Neural cell (in vitro differentiated cells): ENCODE measurements at regions not wholly inside any gene's neighbourhood (a gene's known extent, or its start where the extent isn't known, plus 50 kb on each side); places are given as distances from the start of the nearest gene placed in this dataset.

ENCODE experiments used
- H2AFZ ChIP-seq: fragments of 200-600, 300-800 bp; sonication (generic), shearing (Covaris generic); 2 replicates; pipeline ENCODE4 v1.6.0; 2014; ENCODE audit warnings: low read depth, mild to moderate bottlenecking, antibody characterized with exemption, low read length, moderate library complexity
- H3F3A ChIP-seq: fragments of 200-600 bp; shearing (Covaris generic); 2 replicates; pipeline ENCODE4 v1.6.1; 2016; ENCODE audit warnings: mild to moderate bottlenecking, moderate library complexity, mixed read lengths, antibody characterized with exemption, low read length; ENCODE audit not compliant: insufficient read depth, poor library complexity, severe bottlenecking
- H3K27ac ChIP-seq: fragments of 200-600, 300-800 bp; sonication (generic), shearing (Covaris generic); 2 replicates; pipeline ENCODE4 v1.5.1; 2014; ENCODE audit warnings: mild to moderate bottlenecking, low read length, moderate library complexity
- H3K27me3 ChIP-seq: fragments of 300-800, 200-600 bp; sonication (generic), shearing (Covaris generic); 2 replicates; pipeline ENCODE4 v1.6.0; 2014; ENCODE audit warnings: mild to moderate bottlenecking, low read depth, low read length, moderate library complexity; ENCODE audit not compliant: insufficient read depth
- H3K36me3 ChIP-seq: fragments of 300-800, 200-600 bp; sonication (generic), shearing (Covaris generic); 2 replicates; pipeline ENCODE4 v1.5.1; 2014; ENCODE audit warnings: mild to moderate bottlenecking, antibody characterized with exemption, low read length, moderate library complexity; ENCODE audit not compliant: insufficient read depth
- H3K4me2 ChIP-seq: fragments of 300-800, 200-600 bp; sonication (generic), shearing (Covaris generic); 2 replicates; pipeline ENCODE4 v1.6.0; 2014; ENCODE audit warnings: mild to moderate bottlenecking, low read length
- H3K4me3 ChIP-seq: fragments of 300-800, 200-600 bp; sonication (generic), shearing (Covaris generic); 2 replicates; pipeline ENCODE4 v1.5.1; 2014; ENCODE audit warnings: mild to moderate bottlenecking, low read length, moderate library complexity
- H3K79me2 ChIP-seq: fragments of 200-600 bp; shearing (Covaris generic); replicated peaks from 2 replicates; pipeline ENCODE4 v1.6.0; 2014; ENCODE audit warnings: mild to moderate bottlenecking, low read length, moderate library complexity; ENCODE audit not compliant: insufficient read depth
- H3K9ac ChIP-seq: fragments of 300-800, 200-600 bp; sonication (generic), shearing (Covaris generic); 2 replicates; pipeline ENCODE4 v1.6.1; 2016; ENCODE audit warnings: mild to moderate bottlenecking, low read length, mixed read lengths
- H3K9me2 ChIP-seq: fragments of 200-600 bp; shearing (Covaris generic); 2 replicates; pipeline ENCODE4 v1.6.1; 2016; ENCODE audit warnings: mild to moderate bottlenecking, low read length, mixed read lengths; ENCODE audit not compliant: insufficient read depth
- H3K9me3 ChIP-seq: fragments of 200-600, 300-800 bp; sonication (generic), shearing (Covaris generic); 2 replicates; pipeline ENCODE4 v1.6.1; 2016; ENCODE audit warnings: mild to moderate bottlenecking, mixed run types, low read length, moderate library complexity, mixed read lengths
- H4K20me1 ChIP-seq: fragments of 200-600 bp; shearing (Covaris generic); 2 replicates; pipeline ENCODE4 v1.6.1; 2016; ENCODE audit warnings: mild to moderate bottlenecking, mixed run types; ENCODE audit not compliant: insufficient read depth
- CTCF ChIP-seq: fragments of 450-650 bp; IDR thresholded peaks from 2 replicates; pipeline ENCODE4 v1.5.1; 2014; ENCODE audit warnings: antibody characterized with exemption, mild to moderate bottlenecking, moderate library complexity; ENCODE audit not compliant: poor library complexity, severe bottlenecking
- EP300 ChIP-seq: fragments of 450-650 bp; conservative IDR thresholded peaks from 2 replicates; pipeline ENCODE4 v1.6.1; 2014; ENCODE audit warnings: antibody characterized with exemption, mild to moderate bottlenecking, moderate library complexity; ENCODE audit not compliant: poor library complexity, severe bottlenecking
- EZH2 ChIP-seq: fragments of 200-600, 300-800 bp; shearing (Covaris generic), sonication (generic); IDR thresholded peaks from 2 replicates; pipeline ENCODE4 v1.6.1; 2014; ENCODE audit warnings: antibody characterized with exemption, low read length, borderline replicate concordance, mild to moderate bottlenecking; ENCODE audit not compliant: insufficient read depth, poor library complexity, severe bottlenecking
- MXI1 ChIP-seq: fragments of 450-650 bp; conservative IDR thresholded peaks from 2 replicates; pipeline ENCODE4 v1.6.1; 2014; ENCODE audit warnings: antibody characterized with exemption, mild to moderate bottlenecking; ENCODE audit not compliant: poor library complexity, severe bottlenecking
- POLR2AphosphoS5 ChIP-seq: IDR thresholded peaks from 2 replicates; pipeline ENCODE4 v1.6.1; 2012
- RAD21 ChIP-seq: fragments of 450-650 bp; conservative IDR thresholded peaks from 2 replicates; pipeline ENCODE4 v1.6.1; 2014; ENCODE audit warnings: antibody characterized with exemption, mild to moderate bottlenecking, moderate library complexity
- SMC3 ChIP-seq: fragments of 450-650 bp; conservative IDR thresholded peaks from 2 replicates; pipeline ENCODE4 v1.6.1; 2014; ENCODE audit warnings: antibody characterized with exemption, mild to moderate bottlenecking, moderate library complexity; ENCODE audit not compliant: poor library complexity
- TAF1 ChIP-seq: IDR thresholded peaks from 2 replicates; pipeline ENCODE4 v1.6.1; 2012; ENCODE audit warnings: low read depth
- TF ChIP-seq, protein P1 (sequence below): IDR thresholded peaks from 2 replicates; pipeline ENCODE4 v1.6.1; 2012; ENCODE audit warnings: borderline replicate concordance

DNA sequence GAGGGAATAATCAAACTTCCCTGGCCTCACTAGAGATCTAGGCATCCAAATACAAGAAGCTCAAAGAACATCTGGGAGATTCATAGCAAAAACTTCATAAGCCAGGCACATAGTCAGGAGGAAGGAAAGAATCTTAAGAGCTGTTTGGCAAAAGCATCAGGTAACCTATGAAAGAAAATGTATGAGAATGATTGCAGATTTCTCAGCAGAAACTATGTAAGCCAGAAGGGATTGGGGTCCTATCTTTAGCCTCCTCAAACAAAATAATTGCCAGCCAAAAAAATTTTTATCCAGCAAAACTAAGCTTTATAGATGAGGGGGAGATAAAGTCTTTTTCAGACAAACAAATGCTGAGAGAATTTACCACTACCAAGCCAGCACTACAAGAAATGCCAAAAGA, 1036.3 kb downstream of the TBL1XR1 start:
- Histone ChIP-seq H3K36me3 (no peaks in the 10 kb centered on the region), H3K79me2 (no peaks in the 10 kb centered on the region), H4K20me1 (no peaks in the 10 kb centered on the region), H3K4me3 (no peak overlapping the region), H3K9me3 (no peaks in the 10 kb centered on the region), H3F3A (no peaks in the 10 kb centered on the region), H3K4me2 (no peak overlapping the region), H3K9ac (no peak overlapping the region), H3K9me2 (no peaks in the 10 kb centered on the region), H2AFZ (no peak overlapping the region), H3K27ac (no peak overlapping the region), H3K27me3 (no peaks in the 10 kb centered on the region)
- TF ChIP-seq, protein P1, sequence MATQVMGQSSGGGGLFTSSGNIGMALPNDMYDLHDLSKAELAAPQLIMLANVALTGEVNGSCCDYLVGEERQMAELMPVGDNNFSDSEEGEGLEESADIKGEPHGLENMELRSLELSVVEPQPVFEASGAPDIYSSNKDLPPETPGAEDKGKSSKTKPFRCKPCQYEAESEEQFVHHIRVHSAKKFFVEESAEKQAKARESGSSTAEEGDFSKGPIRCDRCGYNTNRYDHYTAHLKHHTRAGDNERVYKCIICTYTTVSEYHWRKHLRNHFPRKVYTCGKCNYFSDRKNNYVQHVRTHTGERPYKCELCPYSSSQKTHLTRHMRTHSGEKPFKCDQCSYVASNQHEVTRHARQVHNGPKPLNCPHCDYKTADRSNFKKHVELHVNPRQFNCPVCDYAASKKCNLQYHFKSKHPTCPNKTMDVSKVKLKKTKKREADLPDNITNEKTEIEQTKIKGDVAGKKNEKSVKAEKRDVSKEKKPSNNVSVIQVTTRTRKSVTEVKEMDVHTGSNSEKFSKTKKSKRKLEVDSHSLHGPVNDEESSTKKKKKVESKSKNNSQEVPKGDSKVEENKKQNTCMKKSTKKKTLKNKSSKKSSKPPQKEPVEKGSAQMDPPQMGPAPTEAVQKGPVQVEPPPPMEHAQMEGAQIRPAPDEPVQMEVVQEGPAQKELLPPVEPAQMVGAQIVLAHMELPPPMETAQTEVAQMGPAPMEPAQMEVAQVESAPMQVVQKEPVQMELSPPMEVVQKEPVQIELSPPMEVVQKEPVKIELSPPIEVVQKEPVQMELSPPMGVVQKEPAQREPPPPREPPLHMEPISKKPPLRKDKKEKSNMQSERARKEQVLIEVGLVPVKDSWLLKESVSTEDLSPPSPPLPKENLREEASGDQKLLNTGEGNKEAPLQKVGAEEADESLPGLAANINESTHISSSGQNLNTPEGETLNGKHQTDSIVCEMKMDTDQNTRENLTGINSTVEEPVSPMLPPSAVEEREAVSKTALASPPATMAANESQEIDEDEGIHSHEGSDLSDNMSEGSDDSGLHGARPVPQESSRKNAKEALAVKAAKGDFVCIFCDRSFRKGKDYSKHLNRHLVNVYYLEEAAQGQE = no peak
- TF ChIP-seq MXI1 = no peak
- TF ChIP-seq CTCF = no peak
- no peak for TF ChIP-seq RAD21
- TF ChIP-seq POLR2AphosphoS5 = no peak
- no peak for TF ChIP-seq SMC3
- TF ChIP-seq TAF1 = no peak
- TF ChIP-seq EP300 = no peak
- TF ChIP-seq EZH2 = no peak

GRCh38 chr3:176159796-176160195, 1037.5 kb downstream of the TBL1XR1 start:
- H3K27ac ChIP-seq = no peak overlapping the region
- no peak overlapping the region for H3K4me2 ChIP-seq
- no peaks in the 10 kb centered on the region for H3K9me2 ChIP-seq
- no peaks in the 10 kb centered on the region for H3K36me3 ChIP-seq
- H3K79me2 ChIP-seq = no peaks in the 10 kb centered on the region
- no peak overlapping the region for H3K4me3 ChIP-seq
- H3K9me3 ChIP-seq = no peaks in the 10 kb centered on the region
- TF ChIP-seq MXI1 (no peak), EP300 (no peak), POLR2AphosphoS5 (no peak), RAD21 (no peak), CTCF (no peak), TAF1 (no peak)
- TF ChIP-seq, protein P1 = no peak
- H3K9ac ChIP-seq = no peak overlapping the region
- no peak overlapping the region for H2AFZ ChIP-seq
- no peaks in the 10 kb centered on the region for H3K27me3 ChIP-seq
- H4K20me1 ChIP-seq = no peaks in the 10 kb centered on the region
- no peaks in the 10 kb centered on the region for H3F3A ChIP-seq
